ENCODE measurements at regions not wholly inside any gene's neighbourhood (a gene's known extent, or its start where the extent isn't known, plus 50 kb on each side); places are given as distances from the start of the nearest gene placed in this dataset.

- Histone ChIP-seq H3K4me3 (replicated peaks in 1 of 2; ENCODE audit: low read depth in 1 of 2, low read length in 2 of 2) (no peak overlapping the region), H3K27me3 (ENCODE audit: insufficient read depth, low read length) (0 out of 2 replicates have a peak, but pooled peaks cover 5% of the 10 kb centered on the region), H2AFZ (ENCODE audit: low read depth, low read length, poor library complexity, severe bottlenecking) (no peak overlapping the region), H3K4me2 (ENCODE audit: low read length) (no peak overlapping the region), H3K9ac (ENCODE audit: low read length) (no peak overlapping the region), H3K4me1 (ENCODE audit: control insufficient read depth in 1 of 2, insufficient read depth in 2 of 2, low read length in 2 of 2) (no peaks in the 10 kb centered on the region), H3K9me2 (ENCODE audit: insufficient read depth) (no peaks in the 10 kb centered on the region), H3K27ac (ENCODE audit: low read depth, low read length) (no peak overlapping the region), H3K9me3 (ENCODE audit: control insufficient read depth in 1 of 2, insufficient read depth in 1 of 2, low read depth in 1 of 2, low read length in 2 of 2) (no peaks in the 10 kb centered on the region), H3K79me2 (ENCODE audit: insufficient read depth, low read length) (no peaks in the 10 kb centered on the region), H3K36me3 (ENCODE audit: control insufficient read depth in 1 of 2, insufficient read depth in 2 of 2, low read length in 2 of 2) (no peaks in the 10 kb centered on the region), H4K20me1 (ENCODE audit: insufficient read depth) (no peaks in the 10 kb centered on the region)
- intact Hi-C loops (cut with micrococcal nuclease): no loop called here
- ChIA-PET RAD21 (ENCODE audit: low non-redundant PET in 1 of 2, low total read pairs in 2 of 2, uncharacterized antibody in 2 of 2, unreplicated experiment in 2 of 2) (no interaction called here), POLR2A (no interaction called here), CTCF (no interaction called here)
- no TSS peak for BruUV-seq (replicated peaks)
- TF ChIP-seq, protein P1, sequence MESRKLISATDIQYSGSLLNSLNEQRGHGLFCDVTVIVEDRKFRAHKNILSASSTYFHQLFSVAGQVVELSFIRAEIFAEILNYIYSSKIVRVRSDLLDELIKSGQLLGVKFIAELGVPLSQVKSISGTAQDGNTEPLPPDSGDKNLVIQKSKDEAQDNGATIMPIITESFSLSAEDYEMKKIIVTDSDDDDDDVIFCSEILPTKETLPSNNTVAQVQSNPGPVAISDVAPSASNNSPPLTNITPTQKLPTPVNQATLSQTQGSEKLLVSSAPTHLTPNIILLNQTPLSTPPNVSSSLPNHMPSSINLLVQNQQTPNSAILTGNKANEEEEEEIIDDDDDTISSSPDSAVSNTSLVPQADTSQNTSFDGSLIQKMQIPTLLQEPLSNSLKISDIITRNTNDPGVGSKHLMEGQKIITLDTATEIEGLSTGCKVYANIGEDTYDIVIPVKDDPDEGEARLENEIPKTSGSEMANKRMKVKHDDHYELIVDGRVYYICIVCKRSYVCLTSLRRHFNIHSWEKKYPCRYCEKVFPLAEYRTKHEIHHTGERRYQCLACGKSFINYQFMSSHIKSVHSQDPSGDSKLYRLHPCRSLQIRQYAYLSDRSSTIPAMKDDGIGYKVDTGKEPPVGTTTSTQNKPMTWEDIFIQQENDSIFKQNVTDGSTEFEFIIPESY (IDR thresholded peaks at IDR 0.05; ENCODE audit: extremely low read depth, insufficient replicate concordance, low read length): no peak
- TF ChIP-seq REST (IDR thresholded peaks at IDR 0.05; ENCODE audit: low read depth) (no peak), POLR2A (IDR thresholded peaks at IDR 0.05; ENCODE audit: borderline replicate concordance, extremely low read depth, insufficient read depth, insufficient read length) (no peak), TCF7L2 (IDR thresholded peaks at IDR 0.05; ENCODE audit: borderline replicate concordance, extremely low read depth, insufficient read depth, insufficient read length) (no peak), FOSL1 (IDR thresholded peaks at IDR 0.05; ENCODE audit: low read depth) (no peak), EZH2phosphoT487 (IDR thresholded peaks at IDR 0.05; ENCODE audit: borderline replicate concordance) (no peak), SIN3A (IDR thresholded peaks at IDR 0.05; ENCODE audit: low read depth) (no peak), ZFX (IDR thresholded peaks at IDR 0.05) (no peak), CBX3 (IDR thresholded peaks at IDR 0.05; ENCODE audit: low read depth) (no peak), SP1 (IDR thresholded peaks at IDR 0.05; ENCODE audit: low read depth) (no peak), ELF1 (IDR thresholded peaks at IDR 0.05; ENCODE audit: borderline replicate concordance, low read depth) (no peak), EZH2 (IDR thresholded peaks at IDR 0.05) (no peak), RAD21 (IDR thresholded peaks at IDR 0.05; ENCODE audit: low read depth) (no peak), POLR2AphosphoS5 (IDR thresholded peaks at IDR 0.05; ENCODE audit: low read depth, low read length) (no peak)
- TF ChIP-seq, protein P2, sequence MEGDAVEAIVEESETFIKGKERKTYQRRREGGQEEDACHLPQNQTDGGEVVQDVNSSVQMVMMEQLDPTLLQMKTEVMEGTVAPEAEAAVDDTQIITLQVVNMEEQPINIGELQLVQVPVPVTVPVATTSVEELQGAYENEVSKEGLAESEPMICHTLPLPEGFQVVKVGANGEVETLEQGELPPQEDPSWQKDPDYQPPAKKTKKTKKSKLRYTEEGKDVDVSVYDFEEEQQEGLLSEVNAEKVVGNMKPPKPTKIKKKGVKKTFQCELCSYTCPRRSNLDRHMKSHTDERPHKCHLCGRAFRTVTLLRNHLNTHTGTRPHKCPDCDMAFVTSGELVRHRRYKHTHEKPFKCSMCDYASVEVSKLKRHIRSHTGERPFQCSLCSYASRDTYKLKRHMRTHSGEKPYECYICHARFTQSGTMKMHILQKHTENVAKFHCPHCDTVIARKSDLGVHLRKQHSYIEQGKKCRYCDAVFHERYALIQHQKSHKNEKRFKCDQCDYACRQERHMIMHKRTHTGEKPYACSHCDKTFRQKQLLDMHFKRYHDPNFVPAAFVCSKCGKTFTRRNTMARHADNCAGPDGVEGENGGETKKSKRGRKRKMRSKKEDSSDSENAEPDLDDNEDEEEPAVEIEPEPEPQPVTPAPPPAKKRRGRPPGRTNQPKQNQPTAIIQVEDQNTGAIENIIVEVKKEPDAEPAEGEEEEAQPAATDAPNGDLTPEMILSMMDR (IDR thresholded peaks at IDR 0.05 in 2 of 3, conservative IDR thresholded peaks at IDR 0.05 in 1 of 3; ENCODE audit: borderline replicate concordance in 1 of 3, insufficient read depth in 1 of 3, low read depth in 2 of 3, low read length in 2 of 3): no peak
- TF ChIP-seq, protein P3, sequence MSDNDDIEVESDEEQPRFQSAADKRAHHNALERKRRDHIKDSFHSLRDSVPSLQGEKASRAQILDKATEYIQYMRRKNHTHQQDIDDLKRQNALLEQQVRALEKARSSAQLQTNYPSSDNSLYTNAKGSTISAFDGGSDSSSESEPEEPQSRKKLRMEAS (IDR thresholded peaks at IDR 0.05): no peak
- no peak for ATAC-seq
- DNase-seq (ENCODE audit: low read depth, low spot score): no peak
These were observed 604.9 kb downstream of the MED13L start for GRCh38 chr12:115672506-115673080.

All from HCT116 (cell line).